HG03439 (cell line): ENCODE measurements at regions not wholly inside any gene's neighbourhood (a gene's known extent, or its start where the extent isn't known, plus 50 kb on each side); places are given as distances from the start of the nearest gene placed in this dataset.

ENCODE experiments used
- ATAC-seq: cut with Tn5 transposase; IDR thresholded peaks from one replicate; pipeline ENCODE4 v1.9.1; 2021; ENCODE audit warnings: mild to moderate bottlenecking, moderate library complexity; ENCODE audit not compliant: unreplicated experiment

GRCh38 chr7:124364283-124364682, 331.4 kb upstream of the TMEM229A start:
- ATAC-seq: no peak

DNA sequence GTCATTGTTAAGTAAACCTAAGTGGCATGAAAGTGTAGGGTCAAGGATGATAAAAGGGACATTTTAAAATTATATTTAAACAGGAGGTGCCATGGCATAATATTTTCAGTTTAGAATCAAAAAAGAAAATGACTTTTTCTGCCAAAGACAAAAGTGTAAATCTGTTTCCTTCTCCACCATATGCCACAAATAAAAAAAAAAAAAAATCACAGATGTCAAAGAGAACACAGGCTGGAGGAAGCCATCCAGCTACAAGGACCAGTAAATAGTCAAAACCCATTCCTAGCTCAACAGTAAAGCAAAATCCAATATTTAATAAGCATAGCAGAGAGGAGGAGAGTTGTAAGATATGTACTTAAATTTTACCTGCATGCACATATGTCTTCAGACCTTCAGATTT, 321.3 kb upstream of the TMEM229A start:
- no peak for ATAC-seq

- ATAC-seq: no peak
These were observed 319.1 kb upstream of the TMEM229A start for GRCh38 chr7:124351950-124352349.

DNA sequence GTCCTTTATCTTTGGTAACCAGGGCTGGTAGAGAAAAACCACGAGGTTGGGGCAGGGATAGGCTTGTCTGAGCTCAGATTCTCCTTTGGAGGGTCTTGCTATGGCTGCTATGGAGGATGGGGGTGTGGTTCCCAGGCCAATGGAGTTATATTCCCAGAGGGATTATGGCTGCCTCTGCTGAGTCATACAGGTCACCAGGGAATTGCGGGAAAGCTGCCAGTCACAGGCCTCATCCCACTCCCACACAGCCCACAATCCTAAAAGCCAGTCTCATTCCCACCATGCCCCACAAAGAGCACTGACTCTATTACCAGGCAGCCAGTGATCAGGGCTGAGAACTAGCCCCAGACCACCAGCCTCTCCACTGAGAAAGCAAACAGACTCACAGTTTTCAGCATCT, 316.6 kb upstream of the TMEM229A start:
- ATAC-seq: no peak

GRCh38 chr7:124338861-124339260, 306.0 kb upstream of the TMEM229A start:
- ATAC-seq: no peak

DNA sequence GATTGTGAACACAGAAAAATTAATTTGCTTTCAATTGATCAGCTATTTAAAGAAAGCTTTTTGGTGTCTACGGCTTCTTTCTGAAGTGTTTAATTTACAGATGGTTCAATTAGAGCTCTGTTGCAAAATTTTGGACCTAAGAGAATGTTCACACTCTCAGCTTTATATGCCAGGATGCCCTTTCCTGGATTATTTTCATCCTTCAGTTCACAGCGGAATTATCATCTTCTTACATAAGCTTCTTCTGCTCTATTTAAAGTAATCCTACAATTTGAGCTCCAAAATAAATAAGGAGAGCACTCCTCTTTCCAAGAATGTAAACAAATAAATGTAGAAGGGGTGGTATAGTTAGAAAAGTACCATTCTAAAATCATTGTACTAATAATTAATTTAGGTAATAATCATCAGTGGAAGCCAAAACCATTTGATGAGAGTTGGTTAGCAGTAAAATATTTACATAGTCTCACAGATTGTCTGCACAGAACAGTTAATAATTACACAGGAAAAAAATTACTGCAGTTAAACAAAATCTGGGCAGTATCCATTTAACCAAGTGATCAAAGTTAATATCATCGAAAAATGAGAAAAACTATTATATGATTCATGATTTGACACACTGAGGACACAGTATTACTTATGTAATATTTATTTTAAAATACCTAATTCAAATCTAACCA, 298.0 kb upstream of the TMEM229A start:
- no peak for ATAC-seq

DNA sequence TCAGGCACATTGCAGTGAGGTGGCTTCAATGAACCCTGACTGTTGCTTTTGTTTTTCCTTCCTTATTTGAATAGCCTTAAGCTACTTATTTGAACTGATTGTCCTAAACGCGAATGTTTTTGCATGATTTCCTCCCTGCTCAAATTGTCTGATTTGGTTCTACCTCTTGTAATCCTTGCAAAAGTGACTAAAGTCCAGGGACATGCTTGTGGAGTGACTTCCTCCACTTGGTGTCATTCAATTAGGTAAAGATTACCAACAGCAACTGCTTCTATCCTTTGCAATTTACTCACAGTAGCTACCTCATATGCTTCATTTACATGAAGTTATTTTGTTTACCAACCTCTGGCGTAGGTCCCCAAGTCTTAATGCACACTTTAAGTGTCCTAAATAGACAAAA, 295.9 kb upstream of the TMEM229A start:
- ATAC-seq: no peak

- no peak for ATAC-seq
These were observed 291.4 kb upstream of the TMEM229A start for GRCh38 chr7:124324262-124324661.

GRCh38 chr7:124323597-124323996, 290.7 kb upstream of the TMEM229A start:
- ATAC-seq: no peak

GRCh38 chr7:124322561-124322960, 289.7 kb upstream of the TMEM229A start:
- ATAC-seq: no peak

GRCh38 chr7:124318721-124319450, 286.0 kb upstream of the TMEM229A start:
- ATAC-seq: no peak

DNA sequence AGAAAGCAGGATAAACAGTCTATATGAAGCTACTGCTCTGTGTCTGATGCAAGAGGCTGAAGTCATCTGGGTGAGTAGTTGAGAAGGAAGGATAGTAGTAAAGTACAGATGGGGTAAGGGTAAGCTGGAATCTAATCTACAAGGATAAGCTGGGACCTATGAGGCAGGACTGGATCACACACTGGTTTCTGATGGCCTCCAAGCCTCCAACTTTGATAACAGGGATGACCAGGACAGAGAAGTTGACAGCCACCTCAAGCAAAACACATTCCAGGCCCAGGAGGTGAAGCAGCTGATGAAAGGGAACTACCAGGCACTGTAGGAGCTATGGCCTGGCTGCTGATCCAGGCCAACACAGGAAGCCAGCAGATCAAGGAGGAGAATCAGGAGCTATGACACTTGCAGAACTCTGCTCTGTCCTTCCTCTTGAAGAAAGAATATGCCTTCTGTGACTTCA, 278.1 kb upstream of the TMEM229A start:
- ATAC-seq: no peak

DNA sequence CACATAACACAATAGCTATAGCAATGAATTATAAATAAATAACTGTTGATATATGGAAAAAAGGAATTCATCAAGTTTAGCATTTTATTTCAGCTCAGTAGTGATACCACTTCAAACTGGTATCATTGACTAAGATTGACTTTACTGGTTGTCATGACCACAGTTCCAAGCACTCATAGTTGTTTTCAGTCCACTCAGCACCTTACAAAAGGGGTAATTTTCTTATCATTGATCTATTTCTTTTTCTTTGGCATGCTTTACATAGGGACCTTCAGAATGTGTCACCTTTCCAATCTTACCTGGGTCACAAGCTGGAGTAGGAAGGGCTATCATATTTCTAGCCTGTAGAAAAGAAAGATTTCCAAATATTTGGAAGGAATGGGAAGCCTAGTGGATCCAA, 275.5 kb upstream of the TMEM229A start:
- no peak for ATAC-seq

GRCh38 chr7:124295289-124295688, 262.4 kb upstream of the TMEM229A start:
- ATAC-seq: no peak

DNA sequence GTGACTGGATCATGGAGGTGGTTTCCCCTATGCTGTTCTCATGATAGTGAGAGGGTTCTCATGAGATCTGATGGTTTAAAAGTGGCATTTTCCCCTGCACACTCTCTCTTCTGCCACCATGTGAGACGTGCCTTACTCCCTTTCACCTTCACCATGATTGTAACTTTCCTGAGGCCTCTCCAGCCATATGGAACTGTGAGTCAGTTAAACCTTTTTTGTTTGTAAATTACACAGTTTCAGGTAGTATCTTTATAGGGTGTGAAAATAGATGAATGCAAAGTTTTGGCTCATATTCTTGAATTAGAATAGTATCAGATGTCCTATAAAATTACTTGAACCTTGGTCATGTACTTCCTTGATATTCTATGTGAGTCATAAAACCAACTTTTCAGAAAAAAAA, 252.1 kb upstream of the TMEM229A start:
- no peak for ATAC-seq

DNA sequence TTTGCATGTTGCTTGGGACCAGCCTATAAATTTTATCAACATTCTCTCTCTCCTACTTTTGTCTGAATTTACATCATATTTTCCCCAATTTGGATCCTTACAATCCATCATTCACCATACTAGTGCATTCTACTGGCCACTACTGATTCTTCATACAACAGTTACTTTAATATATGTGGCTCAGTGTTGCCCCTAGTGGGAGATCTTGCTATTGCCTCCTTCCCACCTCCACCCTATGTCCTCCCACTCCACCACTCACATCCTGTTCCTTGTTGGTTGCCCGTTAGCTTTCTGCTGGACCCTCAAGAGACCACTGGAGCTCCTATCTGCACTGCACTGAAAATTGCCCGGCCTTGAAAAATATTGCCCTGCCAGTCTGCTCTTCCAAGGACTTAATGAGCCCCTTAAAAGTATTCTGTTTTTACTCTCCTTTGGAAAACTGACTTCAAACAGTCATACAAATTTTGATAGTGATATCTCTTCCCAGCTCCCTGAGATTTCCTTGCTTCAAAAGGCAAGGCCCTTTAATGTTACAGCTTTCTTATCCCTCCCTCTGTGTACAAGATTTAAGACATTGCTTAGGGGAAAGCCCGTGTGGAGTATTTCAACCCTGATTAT, 243.2 kb upstream of the TMEM229A start:
- ATAC-seq: peak; percentile 94

DNA sequence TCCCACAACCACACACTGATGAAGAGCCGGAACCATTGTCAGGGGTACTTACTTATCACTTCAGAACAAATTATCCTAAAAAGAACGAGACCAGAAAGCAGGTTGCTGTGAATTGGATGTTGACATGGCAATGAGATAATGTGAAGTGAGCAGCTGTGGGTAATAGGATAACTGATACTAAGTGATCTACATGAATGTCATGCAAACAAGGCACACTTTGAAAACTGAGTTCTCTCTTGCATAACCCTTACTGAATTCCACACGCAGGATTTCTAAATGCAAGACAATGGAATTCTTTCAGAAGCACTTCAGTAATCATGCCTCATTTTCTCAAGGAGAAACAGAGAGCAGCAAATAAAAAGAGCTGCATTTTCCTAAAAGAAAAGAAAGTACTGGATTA, 242.5 kb upstream of the TMEM229A start:
- no peak for ATAC-seq

GRCh38 chr7:124269774-124270173, 236.9 kb upstream of the TMEM229A start:
- ATAC-seq: no peak

GRCh38 chr7:124267154-124267553, 234.3 kb upstream of the TMEM229A start:
- no peak for ATAC-seq

DNA sequence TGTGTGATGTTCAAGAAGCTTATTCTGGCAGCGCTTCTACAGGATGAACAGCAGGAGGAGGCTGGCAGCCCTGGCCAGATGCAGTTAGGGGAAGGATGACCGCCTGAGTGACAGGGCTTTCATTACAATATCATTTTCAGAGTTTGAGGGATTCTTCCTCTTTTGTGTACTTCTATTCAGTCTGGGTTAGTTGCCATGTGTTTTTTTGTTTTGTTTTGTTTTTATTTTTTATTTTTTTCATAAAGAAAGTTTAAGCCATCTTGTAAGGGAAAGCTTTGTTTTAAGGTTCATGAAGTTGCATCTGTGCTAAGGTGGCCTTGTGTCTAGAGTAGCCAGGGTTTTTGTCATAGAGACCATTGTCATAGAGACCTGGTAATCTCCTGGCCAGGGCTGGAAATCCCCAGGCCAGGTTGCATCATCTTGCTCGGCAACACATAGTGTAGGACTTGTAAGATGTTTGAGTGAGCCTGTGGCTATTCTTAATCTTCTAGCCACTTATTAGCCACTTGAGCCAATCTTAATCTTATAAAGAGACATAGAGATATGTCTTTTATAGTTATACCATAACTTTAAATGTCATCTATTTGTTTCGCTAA, 230.5 kb upstream of the TMEM229A start:
- peak; percentile 89 for ATAC-seq

DNA sequence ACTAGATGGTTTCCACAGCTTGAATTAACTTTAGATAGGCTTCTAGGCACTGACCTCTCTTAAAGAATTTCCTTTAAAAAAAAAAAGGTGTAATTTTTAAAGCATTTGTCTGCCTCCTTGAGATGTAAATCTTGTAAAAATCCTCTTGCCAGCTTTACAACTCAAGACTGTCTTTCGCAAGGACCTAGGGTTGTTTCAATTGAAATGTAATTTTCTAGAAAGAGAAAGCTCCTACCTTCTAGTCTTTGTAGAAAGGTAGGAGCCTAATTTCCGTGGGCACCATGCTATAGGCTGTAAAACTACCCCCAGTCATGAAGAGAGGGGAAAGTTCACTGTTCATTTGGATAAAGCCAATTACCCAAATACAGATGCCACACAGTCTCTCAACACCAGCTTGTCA, 228.8 kb upstream of the TMEM229A start:
- no peak for ATAC-seq
